ENCODE measurements at regions not wholly inside any gene's neighbourhood (a gene's known extent, or its start where the extent isn't known, plus 50 kb on each side); places are given as distances from the start of the nearest gene placed in this dataset.

DNA sequence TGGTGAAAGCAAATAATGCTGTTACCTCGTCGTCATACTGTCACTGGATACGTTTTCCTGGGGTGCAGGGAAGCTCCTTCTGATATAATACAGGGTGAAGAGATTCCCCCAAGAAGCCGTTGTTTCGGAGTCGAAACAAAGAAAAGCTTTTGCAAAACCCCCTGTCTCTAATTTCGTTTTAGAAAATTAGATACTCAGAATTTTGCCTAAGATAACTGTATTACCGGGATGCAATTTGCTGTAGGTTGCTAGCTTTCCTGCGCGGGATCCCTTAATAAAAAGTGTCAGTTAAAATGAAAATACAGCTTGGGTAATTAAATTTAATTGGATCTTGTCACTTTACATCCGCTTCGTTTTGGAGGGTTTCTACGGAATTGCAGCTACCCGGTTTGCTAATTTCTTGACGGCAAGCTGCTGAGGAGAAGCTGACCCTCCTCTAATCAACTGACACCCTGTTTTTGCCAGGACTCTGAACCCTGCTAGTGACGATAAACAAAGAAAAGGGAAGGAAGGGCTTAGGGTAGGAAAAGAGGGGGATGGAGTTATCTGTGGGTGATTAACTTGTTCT, 174.6 kb downstream of the SHOX start:
- DNase-seq (ENCODE audit: low read depth), result no peak

DNA sequence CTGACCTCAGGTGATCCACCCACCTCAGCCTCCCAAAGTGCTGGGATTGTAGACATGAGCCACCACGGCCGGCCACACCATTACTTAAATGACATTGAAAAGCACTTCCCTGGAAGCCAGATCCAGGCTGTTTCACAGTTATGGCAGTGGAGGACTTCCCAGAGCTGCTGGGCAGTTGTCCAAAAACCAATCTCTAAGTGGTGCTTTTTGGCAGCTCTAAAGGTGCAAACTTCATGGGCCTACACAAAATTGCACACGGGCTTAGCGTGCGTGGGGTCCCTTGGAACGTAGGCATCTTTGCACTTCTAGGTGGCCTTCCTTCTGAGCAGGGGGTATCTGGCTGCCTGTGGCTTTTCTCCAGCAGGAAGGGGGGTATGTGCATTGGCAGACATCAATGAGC, 172.3 kb downstream of the SHOX start:
- DNase-seq (ENCODE audit: low read depth), result no peak

DNA sequence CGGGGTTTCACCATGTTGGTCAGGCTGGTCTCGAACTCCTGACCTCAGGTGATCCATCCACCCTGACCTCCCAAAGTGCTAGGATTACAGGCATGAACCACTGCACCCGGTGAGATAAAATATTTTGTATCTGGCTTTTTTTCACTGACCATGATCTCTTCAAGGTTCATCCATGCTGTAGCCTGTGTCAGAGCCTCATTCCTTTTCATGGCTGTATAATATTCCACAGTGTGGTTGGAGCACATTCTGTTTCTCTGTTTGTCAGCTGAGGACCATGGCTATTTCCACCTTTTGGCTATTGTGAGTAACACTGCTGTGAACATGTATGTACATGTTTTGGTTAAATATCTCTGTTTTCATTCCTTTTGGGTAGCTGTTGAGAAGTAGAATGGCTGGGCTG, 169.2 kb downstream of the SHOX start:
- no peak for DNase-seq (ENCODE audit: low read depth)

DNA sequence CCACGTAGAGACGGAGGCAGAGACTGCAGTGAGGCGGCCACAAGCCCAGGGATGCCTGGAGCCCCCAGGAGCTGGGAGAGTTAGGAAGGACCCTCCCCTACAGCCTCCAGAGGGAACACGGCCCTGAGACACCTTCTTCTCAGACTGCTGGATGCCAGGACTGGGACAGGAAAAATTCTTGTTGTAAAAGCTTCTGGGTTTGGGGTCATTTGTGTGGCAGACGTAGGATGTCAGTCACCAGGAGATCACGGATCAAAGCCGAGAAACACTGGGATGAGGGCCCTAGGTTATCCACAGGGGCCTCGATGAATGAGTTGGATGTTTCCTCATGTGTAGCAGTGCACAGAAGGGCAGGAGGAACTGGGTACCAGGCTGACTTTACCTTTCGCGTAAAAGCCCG, 163.7 kb downstream of the SHOX start:
- DNase-seq (ENCODE audit: low read depth), result no peak

DNA sequence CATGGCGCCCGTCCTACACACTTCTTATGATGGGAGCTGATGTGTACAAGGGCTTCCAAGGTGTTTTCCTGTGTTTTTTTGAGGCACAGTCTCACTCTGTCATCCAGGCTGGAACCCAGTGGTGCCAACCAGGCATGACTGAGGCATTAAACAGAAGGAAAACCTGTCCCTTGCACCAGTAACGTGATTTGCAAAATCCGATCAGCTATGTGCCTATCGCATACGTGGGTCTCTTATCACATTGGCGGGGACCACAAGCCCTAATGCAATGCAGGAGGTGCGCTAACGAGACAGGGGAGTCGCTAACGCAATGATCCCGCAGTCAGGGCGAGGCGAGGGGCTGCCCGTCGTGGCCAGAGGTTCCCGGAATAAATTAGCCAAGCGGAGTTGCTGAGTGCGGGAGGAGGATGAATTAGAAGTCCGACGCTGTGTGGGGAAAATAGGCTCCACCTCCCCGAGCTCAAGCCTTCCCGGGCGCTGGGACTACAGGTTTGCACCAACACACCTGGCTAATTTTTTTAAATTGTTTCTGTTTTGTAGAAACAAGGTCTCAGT, 162.7 kb downstream of the SHOX start:
- no peak for DNase-seq (ENCODE audit: low read depth)

DNA sequence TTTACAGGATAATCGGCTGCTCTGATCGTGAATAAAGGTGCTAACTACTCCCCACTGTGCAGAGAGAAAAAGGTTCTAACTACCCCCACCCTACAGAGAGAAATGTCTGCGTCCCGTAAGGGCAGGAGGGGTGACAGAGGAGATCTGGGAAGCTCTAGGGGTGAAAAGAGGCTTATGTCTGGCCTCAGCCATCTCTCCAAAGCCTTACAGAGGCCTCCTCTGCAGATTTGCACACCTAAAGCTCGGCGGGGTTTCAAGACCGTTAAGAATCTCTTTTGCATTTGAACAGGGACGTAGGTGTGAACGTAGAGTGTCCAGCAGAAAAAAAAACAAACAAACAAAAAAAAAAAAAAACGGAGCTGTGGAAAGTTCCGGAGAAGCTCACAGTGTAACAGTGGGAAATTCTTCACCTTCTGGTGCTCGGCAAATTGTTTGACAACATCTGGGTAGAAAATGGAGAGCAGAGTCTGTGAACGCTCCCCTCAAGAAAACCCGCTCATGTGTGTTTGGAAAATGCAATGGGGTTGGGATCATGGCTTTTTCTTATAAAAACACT, 161.0 kb downstream of the SHOX start:
- no peak for DNase-seq (ENCODE audit: low read depth)

DNA sequence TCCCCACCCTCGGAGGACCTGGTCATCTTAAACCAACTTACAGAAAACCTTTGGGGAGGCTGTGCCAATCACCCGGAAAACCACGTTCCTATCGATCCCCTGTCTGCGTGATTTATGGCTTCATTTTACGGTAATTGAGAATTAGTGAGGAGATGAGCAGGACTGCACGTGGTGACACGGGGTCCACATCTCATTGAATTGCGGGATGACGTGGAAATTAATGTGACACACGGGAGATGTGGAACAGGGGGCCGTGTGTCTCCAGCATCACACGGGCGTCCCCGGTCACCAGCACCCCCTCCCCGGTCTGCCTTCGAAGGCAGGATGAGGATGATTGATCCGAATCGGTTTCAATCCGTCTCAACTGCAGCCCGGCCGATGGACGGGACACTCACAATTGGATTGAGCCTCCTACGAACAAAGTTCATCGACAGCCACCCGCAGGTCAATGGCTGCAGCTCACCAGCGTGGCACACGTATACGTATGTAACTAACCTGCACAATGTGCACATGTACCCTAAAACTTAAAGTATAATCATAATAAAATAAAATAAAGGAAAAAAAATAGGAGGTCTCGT, 160.3 kb downstream of the SHOX start:
- no peak for DNase-seq (ENCODE audit: low read depth)

DNA sequence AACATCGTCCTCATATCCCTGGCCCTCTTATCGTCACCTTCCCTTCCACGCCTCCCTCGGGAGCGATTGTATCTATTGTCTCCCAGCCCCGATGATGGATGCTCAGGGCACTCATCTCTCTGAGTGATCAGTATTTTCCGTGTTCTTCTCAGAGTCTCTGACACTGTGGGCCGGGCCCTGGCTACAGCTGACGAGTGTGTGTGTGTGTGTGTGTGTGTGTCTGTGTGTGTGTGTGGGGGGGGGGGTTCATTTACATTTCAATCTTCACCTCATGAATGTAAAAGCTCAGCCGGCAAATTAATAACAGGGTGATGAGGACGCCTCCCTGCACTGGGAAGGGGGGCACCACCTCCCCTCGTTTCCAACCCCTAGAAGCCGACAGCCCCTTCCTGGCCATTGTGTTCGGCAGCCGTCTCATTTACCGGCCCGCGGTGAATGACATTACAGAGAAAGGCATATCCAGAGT, 159.5 kb downstream of the SHOX start:
- no peak for DNase-seq (ENCODE audit: low read depth)

DNA sequence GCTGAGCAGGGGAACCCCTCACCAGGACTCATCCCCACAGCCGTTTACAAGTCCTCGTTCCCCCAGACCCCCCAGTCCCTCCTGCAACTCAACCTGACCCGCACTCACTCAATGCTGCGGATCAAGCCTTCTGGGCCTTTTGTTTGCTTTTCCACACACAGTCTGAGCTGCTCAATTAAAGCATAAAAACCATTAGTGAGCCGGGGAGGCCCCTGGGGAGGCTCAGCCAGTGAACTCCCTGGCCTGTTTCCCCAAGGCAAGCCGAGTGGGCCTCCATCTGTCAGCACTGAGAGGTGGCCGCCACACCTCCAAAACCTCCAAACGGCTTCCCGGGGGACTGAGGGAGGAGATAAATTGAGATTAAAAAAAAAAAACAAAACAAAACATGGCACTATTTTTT, 158.5 kb downstream of the SHOX start:
- no peak for DNase-seq (ENCODE audit: low read depth)

DNA sequence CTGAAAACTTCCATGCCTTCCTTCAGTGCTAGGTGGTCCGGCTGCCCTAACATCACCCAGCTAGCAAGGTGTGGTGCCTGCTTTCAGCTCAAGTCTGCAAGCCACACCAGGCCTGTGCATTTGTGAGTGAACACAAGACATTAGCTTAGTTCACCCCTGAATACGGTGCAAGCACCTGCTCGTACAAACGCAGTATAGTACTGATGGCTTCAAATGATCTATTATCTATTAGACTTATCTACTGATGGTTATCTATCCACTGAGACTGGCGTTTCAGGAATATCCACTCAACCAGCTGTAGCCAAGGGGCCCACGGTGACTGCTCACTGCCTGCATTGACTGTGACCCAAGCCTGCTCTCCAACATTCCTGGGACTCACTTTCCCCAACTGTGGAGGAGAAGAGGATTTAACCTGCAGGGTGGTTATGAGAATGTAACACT, 155.9 kb downstream of the SHOX start:
- no peak for DNase-seq (ENCODE audit: low read depth)

DNA sequence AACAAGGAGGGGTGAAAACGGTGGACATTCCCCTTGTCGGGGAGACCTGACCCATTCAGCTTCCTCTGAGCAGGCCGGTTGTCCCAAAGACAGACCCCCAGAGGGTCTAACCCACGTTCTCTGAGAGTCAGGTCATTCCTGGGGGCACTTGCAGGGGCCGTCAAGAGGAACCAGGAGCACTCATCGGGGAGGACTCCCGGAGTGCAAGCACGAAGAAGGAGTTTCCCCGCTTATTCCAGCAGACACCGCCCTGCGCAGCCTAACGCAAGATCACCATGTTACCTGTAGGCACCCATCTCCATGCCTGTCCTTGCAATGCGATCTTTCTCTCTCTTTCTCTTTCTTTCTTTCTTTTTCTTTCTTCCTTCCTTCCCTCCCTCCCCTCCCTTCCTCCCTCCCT, 154.2 kb downstream of the SHOX start:
- DNase-seq (ENCODE audit: low read depth), result no peak

DNA sequence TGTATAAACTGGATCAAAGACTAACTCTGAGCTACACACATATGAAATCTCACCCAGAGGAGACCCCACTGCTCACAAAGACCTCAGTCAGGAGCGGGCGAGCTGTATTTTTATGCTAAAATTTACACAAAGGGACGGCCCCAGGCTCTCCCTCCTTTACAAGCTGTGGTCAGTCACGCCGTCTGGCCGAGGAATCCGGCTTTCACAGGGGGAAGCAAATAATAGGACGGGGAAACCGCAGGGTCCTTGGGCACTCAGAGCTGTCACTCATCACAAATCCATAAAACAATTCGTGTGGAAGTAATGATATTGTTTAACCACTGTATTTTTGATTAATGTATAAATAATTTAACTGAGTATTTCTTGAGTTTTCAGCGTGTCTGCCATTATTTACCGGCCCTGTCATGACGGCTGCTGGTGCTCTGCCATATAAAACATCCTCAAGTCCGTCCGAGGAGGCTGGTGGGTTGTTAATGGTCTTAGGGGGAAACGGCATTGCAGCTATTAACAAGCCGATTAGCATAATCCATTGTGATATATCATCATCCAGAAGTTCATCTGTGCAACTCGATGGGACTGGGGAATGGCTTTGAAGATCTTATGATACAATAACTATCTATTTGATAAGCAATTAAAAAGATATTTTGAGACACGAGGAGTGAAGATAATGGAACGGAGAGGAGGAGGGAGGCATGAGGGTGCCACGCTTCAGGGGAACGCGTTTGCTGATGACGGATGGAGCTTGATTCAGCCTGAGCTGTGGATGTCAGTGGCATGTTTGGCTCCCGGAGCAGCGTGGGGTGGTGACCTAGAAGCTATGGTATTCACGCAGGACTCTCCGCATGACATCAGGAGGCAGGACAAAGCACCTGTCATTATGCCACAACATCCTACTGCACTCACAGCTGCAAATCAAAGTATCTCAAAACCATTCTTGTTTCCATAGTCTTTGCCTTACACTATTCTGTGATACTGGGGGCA, 150.9 kb downstream of the SHOX start:
- no peak for DNase-seq (ENCODE audit: low read depth)

DNA sequence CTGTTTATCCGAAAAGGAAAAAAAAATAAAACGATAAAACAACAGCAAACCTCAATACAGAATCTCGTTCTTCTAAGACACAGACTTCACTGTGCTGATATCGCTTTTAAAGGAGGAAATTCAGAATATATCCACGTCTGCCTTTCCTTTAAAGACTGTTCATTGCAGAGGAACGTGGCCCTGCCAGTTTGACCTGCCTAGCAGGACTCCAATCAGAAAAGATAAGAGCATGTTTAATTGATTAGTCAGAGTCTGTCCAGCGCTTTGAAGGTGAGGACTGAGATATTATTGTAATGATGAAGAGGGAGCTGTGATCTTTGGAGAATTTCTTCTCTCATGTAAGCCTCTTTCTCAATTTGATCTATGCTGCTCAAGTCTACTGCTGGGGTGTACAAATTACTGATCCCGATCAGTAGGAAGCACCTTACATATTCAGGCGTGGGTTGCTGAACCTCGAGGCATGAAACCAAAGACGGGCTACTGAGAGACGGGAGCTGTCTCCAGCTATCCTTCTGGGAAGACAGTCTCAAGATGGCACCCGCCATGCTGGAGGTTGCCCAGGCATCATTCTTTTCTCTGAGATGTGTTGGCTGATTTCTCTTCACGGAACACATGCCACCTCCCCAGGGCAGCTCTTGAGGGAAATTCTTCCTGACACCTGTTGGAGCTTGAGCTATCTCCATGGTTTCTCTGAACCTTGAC, 146.1 kb downstream of the SHOX start:
- DNase-seq (ENCODE audit: low read depth), result no peak

DNA sequence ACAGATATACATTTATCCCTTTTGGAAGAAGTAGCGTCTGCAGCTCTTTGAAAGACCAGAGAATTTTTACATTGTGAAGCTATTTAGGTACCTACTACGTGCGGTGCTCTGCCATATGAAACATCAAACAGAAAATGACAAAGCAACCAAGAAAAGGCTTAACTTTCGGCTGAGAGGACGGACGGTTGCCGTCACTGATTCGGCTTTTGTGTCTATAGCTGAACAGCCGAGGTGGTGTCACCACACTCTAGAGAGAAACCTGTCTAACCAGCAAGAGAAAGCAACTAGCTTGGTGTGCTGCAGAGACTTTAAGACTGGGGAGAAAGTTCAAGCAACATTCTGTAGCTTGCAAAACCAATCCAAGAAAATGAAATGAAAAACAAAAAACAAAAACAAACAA, 145.5 kb downstream of the SHOX start:
- DNase-seq (ENCODE audit: low read depth), result no peak

DNA sequence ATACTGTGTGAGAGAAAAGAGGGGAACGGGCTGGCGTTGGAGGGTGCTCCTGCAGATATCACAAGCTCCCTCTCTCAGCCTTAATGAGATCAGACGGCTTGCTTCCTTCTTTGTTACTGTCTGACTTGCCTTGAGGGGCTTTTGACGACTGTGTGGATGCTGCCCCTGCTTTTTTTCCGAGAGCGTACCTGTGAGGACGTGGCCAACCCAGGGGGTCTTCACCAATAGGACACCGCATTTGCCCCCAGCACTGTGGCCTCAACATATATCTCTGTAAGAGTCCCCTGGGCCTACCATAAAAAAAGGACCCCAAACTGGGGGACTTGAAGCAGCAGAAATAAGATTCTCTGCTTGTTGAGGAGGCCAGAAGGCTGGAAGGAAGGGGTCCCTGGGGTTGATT, 143.9 kb downstream of the SHOX start:
- no peak for DNase-seq (ENCODE audit: low read depth)

DNA sequence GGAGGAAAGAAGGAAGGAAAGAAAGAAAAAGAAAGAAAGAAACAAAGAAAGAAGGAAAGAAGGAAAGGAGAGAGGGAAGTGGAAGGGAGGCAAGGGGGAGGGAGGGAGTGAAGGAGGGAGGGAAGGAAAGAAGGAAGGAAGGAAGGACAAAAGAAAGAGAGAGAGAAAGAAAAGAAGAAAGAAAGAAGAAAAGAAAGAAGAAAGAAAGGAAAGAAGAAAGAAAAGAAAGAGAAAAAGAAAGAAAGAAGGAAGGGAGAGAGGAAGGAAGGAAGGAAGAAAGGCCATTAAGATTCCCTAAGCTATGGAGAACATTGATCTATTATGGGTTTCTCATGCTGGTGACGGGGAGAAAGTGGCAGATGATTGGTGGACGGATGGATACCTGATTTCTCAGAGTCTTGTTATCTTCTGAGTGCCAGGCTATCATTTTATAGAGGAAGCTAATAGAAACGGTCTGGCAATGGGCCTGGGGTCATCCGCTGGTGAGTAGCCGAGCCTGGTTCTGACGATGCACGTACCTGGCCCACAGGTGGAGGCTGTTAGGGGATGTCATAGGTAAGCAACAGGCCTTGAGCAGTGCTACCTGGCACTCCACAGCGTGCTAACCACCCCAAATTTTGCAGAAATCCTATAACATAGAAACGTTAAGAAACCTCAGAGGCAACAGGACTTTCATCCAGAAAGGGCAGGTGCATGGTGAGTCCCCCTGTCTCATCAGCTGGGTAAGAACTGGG, 142.9 kb downstream of the SHOX start:
- no peak for DNase-seq (ENCODE audit: low read depth)

DNA sequence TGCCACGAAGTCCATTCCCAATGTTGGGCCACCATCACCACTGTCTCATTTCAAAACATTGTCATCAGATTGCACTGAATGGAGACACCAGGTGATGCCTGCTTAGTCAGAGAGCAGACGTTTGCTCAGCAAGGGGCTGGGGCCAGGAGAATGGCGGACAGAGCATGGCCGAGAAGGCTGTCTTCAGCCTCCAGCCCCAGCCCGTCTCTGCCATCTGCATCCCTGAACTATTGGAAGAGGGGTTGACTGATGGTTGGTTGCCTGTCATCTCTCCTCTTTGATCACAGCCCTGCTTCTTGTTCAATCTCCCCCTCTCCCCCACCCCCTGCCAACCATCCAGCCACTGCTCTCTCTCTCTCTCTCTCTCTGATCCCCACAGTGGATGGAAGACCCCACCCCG, 140.9 kb downstream of the SHOX start:
- DNase-seq (ENCODE audit: low read depth), result no peak

DNA sequence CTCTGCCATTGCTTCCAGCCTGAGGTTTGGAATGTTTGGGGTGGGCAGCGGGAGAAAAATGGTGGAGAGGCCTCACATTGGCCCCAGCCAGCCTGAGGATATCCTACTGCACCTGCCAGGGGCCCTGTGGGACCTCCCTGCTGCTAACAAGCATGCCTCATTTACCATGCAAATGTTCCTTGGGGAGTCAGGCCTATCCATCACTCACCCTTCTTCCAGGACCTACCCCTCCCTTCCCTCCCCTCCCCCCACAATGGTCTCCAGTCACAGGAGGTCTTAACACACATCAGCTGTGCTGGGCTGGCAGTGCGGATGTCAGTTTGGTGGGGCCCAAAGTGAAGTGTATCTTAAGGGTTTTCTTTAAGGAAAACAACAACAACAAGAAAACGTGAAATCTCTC, 139.2 kb downstream of the SHOX start:
- DNase-seq (ENCODE audit: low read depth), result no peak

DNA sequence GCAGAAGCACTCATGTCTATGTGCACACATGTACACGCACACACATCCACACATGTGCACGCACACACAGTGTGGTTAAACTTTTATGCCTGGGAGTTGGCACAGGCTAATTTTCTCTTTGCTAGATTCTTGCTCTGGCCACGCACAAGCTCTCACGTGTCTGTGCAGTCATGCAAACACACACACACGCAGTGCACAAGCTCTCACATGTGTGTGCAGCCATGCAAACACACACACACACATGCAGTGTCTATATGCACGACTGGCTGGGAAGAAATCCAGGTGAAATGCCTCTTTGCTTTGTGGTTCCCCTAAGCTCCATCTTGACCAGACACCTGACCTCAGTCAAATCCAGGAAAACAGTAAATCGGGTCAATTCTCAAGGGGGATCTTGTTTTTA, 138.0 kb downstream of the SHOX start:
- DNase-seq (ENCODE audit: low read depth), result no peak

DNA sequence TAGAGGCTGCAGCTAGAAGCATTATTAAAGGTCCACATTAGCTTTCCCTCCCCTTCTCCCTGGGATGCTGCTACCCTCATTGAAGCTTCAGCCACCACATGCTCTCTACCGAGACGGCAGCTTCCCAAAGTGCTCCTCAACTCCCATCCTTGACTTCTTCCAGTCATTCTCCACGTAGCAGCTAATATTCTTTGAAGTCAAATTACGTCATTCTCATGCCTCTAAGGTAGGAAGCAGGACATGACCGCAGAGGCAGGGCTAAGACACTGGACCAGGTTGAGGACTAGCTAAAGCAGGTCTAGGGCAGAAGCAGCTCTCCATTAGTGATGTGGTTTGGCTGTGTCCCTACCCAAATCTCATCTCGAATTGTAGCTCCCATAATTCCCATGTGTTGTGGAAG, 128.3 kb downstream of the SHOX start:
- DNase-seq (ENCODE audit: low read depth), result no peak

DNA sequence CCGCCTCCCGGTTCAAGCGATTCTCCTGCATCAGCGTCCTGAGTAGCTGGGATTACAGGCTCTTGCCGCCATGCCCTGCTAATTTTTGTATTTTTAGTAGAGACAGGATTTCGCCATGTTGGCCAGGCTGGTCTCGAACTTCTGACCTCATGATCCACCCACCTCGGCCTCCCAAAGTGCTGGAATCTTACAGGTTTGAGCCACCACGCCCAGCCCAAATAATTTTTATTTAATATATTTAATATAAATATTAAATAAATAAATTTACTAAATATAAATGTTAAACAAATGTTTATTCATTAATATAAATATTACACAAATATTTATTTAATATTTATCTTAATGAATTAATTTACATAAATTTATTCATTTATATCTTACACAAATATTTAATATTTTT, 120.2 kb downstream of the SHOX start:
- no peak for DNase-seq (ENCODE audit: low read depth)

Measured in RPMI7951 (cell line).